ENCODE measurements at regions not wholly inside any gene's neighbourhood (a gene's known extent, or its start where the extent isn't known, plus 50 kb on each side); places are given as distances from the start of the nearest gene placed in this dataset.

GRCh38 chr1:221839321-221839720 lies 97.4 kb upstream of the DUSP10 start:
- intact Hi-C loops (cut with micrococcal nuclease), result loop anchor here (1.0 to 10.0 kb wide), 6 partner anchors 39 to 1795 kb away; partner anchors contain the start of genes DUSP10 and EPRS1
- peak overlapping the region; percentile 80 for H3K27ac Mint-ChIP-seq

GRCh38 chr1:221837896-221838295 lies 96.0 kb upstream of the DUSP10 start:
- H3K36me3 Mint-ChIP-seq (ENCODE audit: low read depth), result peaks cover 1% of the 10 kb centered on the region
- intact Hi-C loops (cut with micrococcal nuclease), result loop anchor here (1.0 to 10.0 kb wide), 6 partner anchors 14 to 1793 kb away; partner anchors contain the start of gene EPRS1
- peak; percentile 81 for DNase-seq
- no peaks in the 10 kb centered on the region for H3K27me3 Mint-ChIP-seq
- H3K9me3 Mint-ChIP-seq, result no peaks in the 10 kb centered on the region
- peaks cover 61% of the 10 kb centered on the region for H3K4me1 Mint-ChIP-seq
- H3K4me3 Mint-ChIP-seq, result peak overlapping the region; percentile 56
- H3K27ac Mint-ChIP-seq, result peak overlapping the region; percentile 66

More at GRCh38 chr1:221839321-221839720, 97.4 kb upstream of the DUSP10 start:
- peak; percentile 54 for DNase-seq
- Mint-ChIP-seq H3K4me1 (peaks cover 53% of the 10 kb centered on the region), H3K27me3 (no peaks in the 10 kb centered on the region), H3K4me3 (no peak overlapping the region), H3K9me3 (no peaks in the 10 kb centered on the region), H3K36me3 (ENCODE audit: low read depth) (peaks cover 1% of the 10 kb centered on the region)

GRCh38 chr1:221834698-221835513 lies 93.0 kb upstream of the DUSP10 start:
- Mint-ChIP-seq H3K9me3 (no peaks in the 10 kb centered on the region), H3K27me3 (no peaks in the 10 kb centered on the region), H3K4me1 (peaks cover 57% of the 10 kb centered on the region), H3K27ac (no peak overlapping the region), H3K36me3 (ENCODE audit: low read depth) (peaks cover 4% of the 10 kb centered on the region), H3K4me3 (no peak overlapping the region)
- no peak for DNase-seq
- intact Hi-C loops (cut with micrococcal nuclease), result loop anchor here (5.0 to 10.0 kb wide), 2 partner anchors 157 to 1790 kb away; partner anchors contain the start of gene EPRS1

GRCh38 chr1:221832617-221833016 lies 90.7 kb upstream of the DUSP10 start:
- peaks cover 3% of the 10 kb centered on the region for H3K9me3 Mint-ChIP-seq
- H3K27me3 Mint-ChIP-seq, result no peaks in the 10 kb centered on the region
- H3K4me3 Mint-ChIP-seq, result no peak overlapping the region
- H3K27ac Mint-ChIP-seq, result no peak overlapping the region
- no peak for DNase-seq
- H3K36me3 Mint-ChIP-seq (ENCODE audit: low read depth), result peaks cover 5% of the 10 kb centered on the region
- intact Hi-C loops (cut with micrococcal nuclease), result loop anchor here (10.0 kb wide), 1 partner anchor 1788 kb away; the partner anchor contains the start of gene EPRS1
- H3K4me1 Mint-ChIP-seq, result peaks cover 62% of the 10 kb centered on the region

GRCh38 chr1:221832151-221832550 lies 90.3 kb upstream of the DUSP10 start:
- no peak for DNase-seq
- no peak overlapping the region for H3K27ac Mint-ChIP-seq
- intact Hi-C loops (cut with micrococcal nuclease), result loop anchor here (10.0 kb wide), 1 partner anchor 1787 kb away; the partner anchor contains the start of gene EPRS1
- peaks cover 6% of the 10 kb centered on the region for H3K9me3 Mint-ChIP-seq
- no peaks in the 10 kb centered on the region for H3K27me3 Mint-ChIP-seq
- peaks cover 7% of the 10 kb centered on the region for H3K36me3 Mint-ChIP-seq (ENCODE audit: low read depth)
- no peak overlapping the region for H3K4me3 Mint-ChIP-seq
- H3K4me1 Mint-ChIP-seq, result peaks cover 61% of the 10 kb centered on the region

- H3K4me1 Mint-ChIP-seq, result peaks cover 67% of the 10 kb centered on the region
- intact Hi-C loops (cut with micrococcal nuclease), result loop anchor here (1.0 to 10.0 kb wide), 8 partner anchors 11 to 1785 kb away; partner anchors contain the start of genes DUSP10 and EPRS1
- peaks cover 14% of the 10 kb centered on the region for H3K9me3 Mint-ChIP-seq
These were observed 87.6 kb upstream of the DUSP10 start for GRCh38 chr1:221829327-221830015.

GRCh38 chr1:221827307-221827642 lies 85.4 kb upstream of the DUSP10 start:
- Mint-ChIP-seq H3K4me3 (no peak overlapping the region), H3K27me3 (no peaks in the 10 kb centered on the region), H3K27ac (peak overlapping the region; percentile 50), H3K9me3 (peaks cover 14% of the 10 kb centered on the region), H3K4me1 (peaks cover 69% of the 10 kb centered on the region), H3K36me3 (ENCODE audit: low read depth) (peaks cover 8% of the 10 kb centered on the region)
- intact Hi-C loops (cut with micrococcal nuclease), result loop anchor here (5.0 kb wide), 1 partner anchor 385 kb away; no protein-coding TSS in a partner anchor
- no peak for DNase-seq

More at GRCh38 chr1:221829327-221830015, 87.6 kb upstream of the DUSP10 start:
- H3K27me3 Mint-ChIP-seq, result no peaks in the 10 kb centered on the region
- peak overlapping the region; percentile 73 for H3K4me3 Mint-ChIP-seq
- DNase-seq, result peak; percentile 84
- peaks cover 8% of the 10 kb centered on the region for H3K36me3 Mint-ChIP-seq (ENCODE audit: low read depth)
- H3K27ac Mint-ChIP-seq, result peak overlapping the region; percentile 90

- Mint-ChIP-seq H3K36me3 (ENCODE audit: low read depth) (peaks cover 6% of the 10 kb centered on the region), H3K27ac (no peak overlapping the region), H3K9me3 (peaks cover 14% of the 10 kb centered on the region), H3K27me3 (no peaks in the 10 kb centered on the region), H3K4me3 (no peak overlapping the region), H3K4me1 (peaks cover 59% of the 10 kb centered on the region)
- intact Hi-C loops (cut with micrococcal nuclease), result loop anchor here (1.0 to 5.0 kb wide), 4 partner anchors 13 to 383 kb away; no protein-coding TSS in a partner anchor
- peak; percentile 41 for DNase-seq
These were observed 83.0 kb upstream of the DUSP10 start for GRCh38 chr1:221824909-221825308.

GRCh38 chr1:221824025-221824424 lies 82.1 kb upstream of the DUSP10 start:
- H3K4me1 Mint-ChIP-seq, result peaks cover 52% of the 10 kb centered on the region
- H3K27ac Mint-ChIP-seq, result peak overlapping the region; percentile 40
- intact Hi-C loops (cut with micrococcal nuclease), result loop anchor here (1.0 to 2.0 kb wide), 3 partner anchors 14 to 47 kb away; no protein-coding TSS in a partner anchor
- no peaks in the 10 kb centered on the region for H3K27me3 Mint-ChIP-seq
- H3K4me3 Mint-ChIP-seq, result no peak overlapping the region
- peaks cover 14% of the 10 kb centered on the region for H3K9me3 Mint-ChIP-seq
- peaks cover 5% of the 10 kb centered on the region for H3K36me3 Mint-ChIP-seq (ENCODE audit: low read depth)
- peak; percentile 57 for DNase-seq

GRCh38 chr1:221823561-221823960 lies 81.7 kb upstream of the DUSP10 start:
- no peaks in the 10 kb centered on the region for H3K27me3 Mint-ChIP-seq
- H3K9me3 Mint-ChIP-seq, result peaks cover 12% of the 10 kb centered on the region
- no peak overlapping the region for H3K27ac Mint-ChIP-seq
- H3K4me1 Mint-ChIP-seq, result peaks cover 47% of the 10 kb centered on the region
- no peak overlapping the region for H3K4me3 Mint-ChIP-seq
- intact Hi-C loops (cut with micrococcal nuclease), result no loop called here
- DNase-seq, result peak; percentile 43
- peaks cover 3% of the 10 kb centered on the region for H3K36me3 Mint-ChIP-seq (ENCODE audit: low read depth)

GRCh38 chr1:221823149-221823548 lies 81.3 kb upstream of the DUSP10 start:
- no peak overlapping the region for H3K27ac Mint-ChIP-seq
- no peak overlapping the region for H3K4me3 Mint-ChIP-seq
- peak; percentile 49 for DNase-seq
- H3K4me1 Mint-ChIP-seq, result peaks cover 43% of the 10 kb centered on the region
- H3K36me3 Mint-ChIP-seq (ENCODE audit: low read depth), result peaks cover 3% of the 10 kb centered on the region
- intact Hi-C loops (cut with micrococcal nuclease), result no loop called here
- no peaks in the 10 kb centered on the region for H3K27me3 Mint-ChIP-seq
- H3K9me3 Mint-ChIP-seq, result peaks cover 12% of the 10 kb centered on the region

GRCh38 chr1:221822591-221822990 lies 80.7 kb upstream of the DUSP10 start:
- Mint-ChIP-seq H3K4me3 (no peak overlapping the region), H3K27me3 (no peaks in the 10 kb centered on the region), H3K27ac (no peak overlapping the region), H3K4me1 (peaks cover 38% of the 10 kb centered on the region), H3K9me3 (peaks cover 15% of the 10 kb centered on the region), H3K36me3 (ENCODE audit: low read depth) (peaks cover 3% of the 10 kb centered on the region)
- DNase-seq, result no peak
- intact Hi-C loops (cut with micrococcal nuclease), result no loop called here

- peaks cover 18% of the 10 kb centered on the region for H3K9me3 Mint-ChIP-seq
- H3K4me3 Mint-ChIP-seq, result no peak overlapping the region
- no peaks in the 10 kb centered on the region for H3K36me3 Mint-ChIP-seq (ENCODE audit: low read depth)
- no peaks in the 10 kb centered on the region for H3K27me3 Mint-ChIP-seq
- no peak for DNase-seq
- no peak overlapping the region for H3K27ac Mint-ChIP-seq
- intact Hi-C loops (cut with micrococcal nuclease), result no loop called here
- no peaks in the 10 kb centered on the region for H3K4me1 Mint-ChIP-seq
These were observed 75.0 kb upstream of the DUSP10 start for GRCh38 chr1:221816899-221817298.

- H3K4me1 Mint-ChIP-seq, result peaks cover 6% of the 10 kb centered on the region
- no peaks in the 10 kb centered on the region for H3K36me3 Mint-ChIP-seq (ENCODE audit: low read depth)
- intact Hi-C loops (cut with micrococcal nuclease), result no loop called here
- H3K27me3 Mint-ChIP-seq, result no peaks in the 10 kb centered on the region
- H3K9me3 Mint-ChIP-seq, result peaks cover 22% of the 10 kb centered on the region
- no peak overlapping the region for H3K4me3 Mint-ChIP-seq
- no peak for DNase-seq
- no peak overlapping the region for H3K27ac Mint-ChIP-seq
These were observed 73.8 kb upstream of the DUSP10 start for GRCh38 chr1:221815660-221816059.

All from activated CD4-positive, alpha-beta T cell treated with anti-CD3 and anti-CD28 coated beads, Interleukin-2, amount 10 ng/mL, durations not matched to agents 24 days and 14 days (primary cell).